GM13977 (cell line): ENCODE measurements at regions not wholly inside any gene's neighbourhood (a gene's known extent, or its start where the extent isn't known, plus 50 kb on each side); places are given as distances from the start of the nearest gene placed in this dataset.

Experiments
- DNase-seq: peaks from one replicate; pipeline ENCODE4 v3.0.0; 2012; ENCODE audit warnings: low spot score
- in situ Hi-C: fragments of 300-500 bp; cut with MboI; formaldehyde crosslinking; loops from one replicate; pipeline ENCODE4 v1.12.0; 2022; ENCODE audit warnings: low sequenced_read_pairs, low pct_unique_long_range_greater_than_20kb, mixed read lengths, inconsistent platforms; ENCODE audit not compliant: unreplicated experiment
- TF ChIP-seq, protein P1 (sequence below): IDR thresholded peaks from 2 replicates; pipeline ENCODE4 v1.5.1; 2012; ENCODE audit warnings: mild to moderate bottlenecking, control low read depth; ENCODE audit not compliant: insufficient read depth; ENCODE audit errors: extremely low read depth, missing control alignments

DNA sequence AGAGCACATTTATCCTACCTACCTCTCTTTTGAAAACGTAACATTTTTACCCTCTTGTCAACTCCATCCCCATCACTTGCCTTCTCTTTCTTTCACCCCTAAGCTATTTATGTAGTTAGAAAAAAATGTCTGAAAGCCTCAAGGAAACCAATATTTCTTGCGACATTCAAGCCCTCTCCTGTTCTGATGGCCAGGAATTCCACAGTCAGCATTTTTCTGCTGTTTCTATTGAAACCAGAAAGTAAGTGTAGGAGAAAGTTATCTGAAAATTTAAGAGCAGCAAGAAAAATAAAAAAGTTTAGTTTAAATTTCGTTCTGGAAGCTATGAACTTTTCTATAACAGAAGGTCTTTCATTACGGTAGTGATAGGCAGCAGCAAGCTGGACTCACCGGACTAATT is 247.6 kb upstream of the PBX1 start:
- no peak for DNase-seq
- in situ Hi-C loops: no loop called here
- TF ChIP-seq, protein P1, sequence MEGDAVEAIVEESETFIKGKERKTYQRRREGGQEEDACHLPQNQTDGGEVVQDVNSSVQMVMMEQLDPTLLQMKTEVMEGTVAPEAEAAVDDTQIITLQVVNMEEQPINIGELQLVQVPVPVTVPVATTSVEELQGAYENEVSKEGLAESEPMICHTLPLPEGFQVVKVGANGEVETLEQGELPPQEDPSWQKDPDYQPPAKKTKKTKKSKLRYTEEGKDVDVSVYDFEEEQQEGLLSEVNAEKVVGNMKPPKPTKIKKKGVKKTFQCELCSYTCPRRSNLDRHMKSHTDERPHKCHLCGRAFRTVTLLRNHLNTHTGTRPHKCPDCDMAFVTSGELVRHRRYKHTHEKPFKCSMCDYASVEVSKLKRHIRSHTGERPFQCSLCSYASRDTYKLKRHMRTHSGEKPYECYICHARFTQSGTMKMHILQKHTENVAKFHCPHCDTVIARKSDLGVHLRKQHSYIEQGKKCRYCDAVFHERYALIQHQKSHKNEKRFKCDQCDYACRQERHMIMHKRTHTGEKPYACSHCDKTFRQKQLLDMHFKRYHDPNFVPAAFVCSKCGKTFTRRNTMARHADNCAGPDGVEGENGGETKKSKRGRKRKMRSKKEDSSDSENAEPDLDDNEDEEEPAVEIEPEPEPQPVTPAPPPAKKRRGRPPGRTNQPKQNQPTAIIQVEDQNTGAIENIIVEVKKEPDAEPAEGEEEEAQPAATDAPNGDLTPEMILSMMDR: no peak

DNA sequence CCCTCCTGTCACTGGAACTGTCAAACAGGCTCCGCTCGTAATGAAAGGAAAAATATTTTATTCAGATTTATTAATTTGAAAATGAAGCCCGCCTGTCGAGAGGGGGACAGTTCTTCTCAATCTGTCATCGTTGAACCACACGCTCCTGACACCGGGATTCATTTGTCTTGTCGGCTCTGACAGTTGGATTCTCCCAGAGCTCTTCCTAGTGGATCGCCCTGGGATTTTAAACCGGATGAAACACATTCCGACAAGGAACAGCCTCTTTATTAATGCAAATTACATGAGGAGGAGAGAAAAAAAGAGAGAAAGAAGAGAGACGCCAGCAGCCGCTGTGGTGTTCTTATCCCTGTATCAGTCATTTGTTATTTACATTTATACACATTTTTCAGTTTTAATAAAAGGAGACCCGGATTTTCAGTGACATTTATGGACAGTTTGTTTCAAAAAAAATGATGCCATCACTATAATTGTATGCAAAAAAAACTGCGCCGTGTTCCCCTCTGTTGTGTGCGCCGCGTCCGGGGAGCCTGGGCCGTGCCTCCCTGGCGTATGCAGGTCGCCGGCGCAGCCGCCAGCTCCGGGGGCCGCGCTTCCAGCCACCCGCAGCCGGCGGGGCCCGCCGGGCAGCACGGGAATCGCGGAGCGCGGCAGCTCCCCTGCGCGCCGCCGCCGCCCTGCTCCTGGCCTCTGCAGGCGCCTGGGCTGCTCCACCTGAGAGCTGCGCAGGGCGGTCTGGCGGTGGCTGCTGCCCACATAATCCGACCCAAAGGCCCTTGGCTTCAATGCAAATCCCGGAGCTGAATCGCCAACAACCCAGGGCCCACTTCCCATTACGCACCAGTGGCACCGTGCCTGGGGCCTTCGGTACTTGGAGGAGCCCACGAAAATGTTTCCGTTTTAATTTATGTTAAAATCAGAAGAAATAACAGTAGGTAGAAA is 237.9 kb upstream of the PBX1 start:
- TF ChIP-seq, protein P1: no peak
- DNase-seq: no peak
- in situ Hi-C loops: no loop called here

DNA sequence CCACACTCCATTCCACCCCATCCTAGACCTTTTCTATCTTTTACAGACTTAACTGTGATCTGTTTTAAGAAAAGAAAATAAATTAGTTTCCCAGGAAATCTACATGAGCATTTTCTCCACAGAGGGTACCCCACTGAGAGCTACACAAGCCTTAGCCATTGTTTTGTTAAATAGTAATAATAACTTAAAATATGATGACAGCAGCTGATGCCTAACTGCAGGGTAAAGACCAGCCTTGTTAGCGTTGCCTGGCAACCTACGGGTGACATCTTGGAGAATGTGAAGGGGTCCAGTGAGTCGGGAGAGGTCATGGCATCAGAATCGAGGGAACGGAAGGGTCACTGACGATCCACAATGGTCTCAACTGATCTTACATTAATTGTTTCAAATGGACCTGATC is 233.2 kb upstream of the PBX1 start:
- in situ Hi-C loops: no loop called here
- TF ChIP-seq, protein P1: no peak

DNA sequence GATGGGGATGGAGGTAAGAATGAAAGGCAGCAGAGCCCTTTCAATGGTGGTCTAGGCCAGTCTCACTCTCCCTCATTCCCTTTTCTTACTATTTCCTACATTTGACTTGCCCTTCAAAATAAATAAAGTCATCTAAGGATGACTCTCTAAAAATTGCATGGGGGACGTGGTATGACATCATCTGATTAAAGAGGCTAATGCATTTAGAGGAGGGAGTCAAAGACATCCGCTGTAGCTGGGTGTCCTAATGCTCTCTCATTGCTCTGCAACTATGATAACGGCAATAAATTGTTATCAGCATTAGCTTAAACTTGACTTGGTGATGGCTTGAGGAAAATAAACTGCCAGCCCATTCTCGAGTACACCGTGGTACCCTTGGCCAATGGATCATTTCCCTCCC is 225.6 kb upstream of the PBX1 start:
- TF ChIP-seq, protein P1: no peak
- in situ Hi-C loops: no loop called here
- no peak for DNase-seq

More for the DNA sequence above, 233.2 kb upstream of the PBX1 start:
- no peak for DNase-seq

DNA sequence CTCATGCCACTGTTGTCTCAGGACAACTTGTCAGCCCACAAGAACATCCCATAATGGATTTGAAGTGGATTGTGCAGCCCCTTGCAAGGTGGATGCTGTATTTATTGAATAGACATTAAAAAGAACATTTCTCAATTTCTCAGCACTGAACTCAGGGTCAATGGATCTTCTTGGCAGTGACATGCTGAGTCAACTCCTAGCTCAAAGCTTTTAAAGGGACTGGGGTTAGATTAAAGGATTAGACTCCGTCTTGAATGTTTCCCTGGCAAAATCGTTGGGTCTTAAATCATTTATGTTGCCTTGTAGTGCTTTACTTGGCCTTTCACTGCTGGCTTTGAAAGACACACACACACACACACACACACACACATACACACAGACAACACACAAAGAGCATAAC is 221.6 kb upstream of the PBX1 start:
- in situ Hi-C loops: no loop called here
- no peak for DNase-seq
- TF ChIP-seq, protein P1: no peak

DNA sequence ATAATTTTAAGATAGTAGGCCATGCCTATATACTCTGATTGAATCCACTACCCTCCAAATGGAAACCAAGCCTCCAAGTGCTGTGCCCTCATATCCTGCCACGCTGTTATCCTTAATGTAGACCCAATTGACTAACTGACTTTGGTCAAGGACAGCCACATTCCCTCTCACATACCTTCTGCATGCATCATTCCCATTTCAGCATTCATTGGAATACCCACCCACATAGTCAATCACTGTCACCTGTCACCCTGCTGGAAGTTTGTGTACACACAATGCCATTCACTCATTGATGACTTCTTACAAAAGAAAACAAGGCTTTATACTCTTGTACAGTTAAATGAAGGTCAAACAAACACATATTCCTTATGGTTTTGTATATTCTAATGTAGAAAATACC is 221.1 kb upstream of the PBX1 start:
- no peak for DNase-seq
- TF ChIP-seq, protein P1: no peak
- in situ Hi-C loops: no loop called here

DNA sequence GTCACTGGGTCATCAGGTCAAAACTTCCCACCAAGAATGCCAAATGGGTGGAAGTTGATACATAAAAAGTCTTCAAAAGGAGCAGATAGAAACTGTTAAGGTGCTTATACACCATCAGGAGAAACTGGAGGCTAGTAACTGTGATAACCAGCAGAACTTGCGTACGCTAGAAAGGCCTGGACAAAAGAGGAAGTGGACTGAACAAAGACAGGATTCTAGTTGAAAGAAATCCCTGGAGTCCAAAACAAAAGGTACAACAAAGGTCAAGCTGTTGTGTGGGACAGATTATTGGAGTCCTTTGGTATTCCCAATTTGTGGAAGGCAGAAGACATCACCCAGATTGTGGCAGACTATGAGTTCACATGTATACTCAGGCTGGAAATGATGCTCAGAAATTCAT is 215.8 kb upstream of the PBX1 start:
- TF ChIP-seq, protein P1: no peak
- DNase-seq: no peak
- in situ Hi-C loops: no loop called here
